GM12865 (cell line): ENCODE measurements at regions not wholly inside any gene's neighbourhood (a gene's known extent, or its start where the extent isn't known, plus 50 kb on each side); places are given as distances from the start of the nearest gene placed in this dataset.
A peak's percentile ranks its signal among the peaks of the same experiment; 100 is the strongest.
"Not testable (repeated sequence)": the region's sequence is repeated elsewhere in the genome, so short reads cannot be mapped to it uniquely, and the experiment has no call there.

Source experiments
- DNase-seq: peaks from one replicate; pipeline ENCODE4 v3.0.0; 2010; ENCODE audit warnings: low read depth
- H3K4me3 ChIP-seq: 2 replicates; pipeline ENCODE4 v1.5.1; 2011; ENCODE audit warnings: mild to moderate bottlenecking, low read depth, low read length, control low read depth
- CTCF ChIP-seq: IDR thresholded peaks from 2 replicates; pipeline ENCODE4 v1.5.1; 2011; ENCODE audit warnings: low read length, control low read depth, low read depth, inconsistent platforms; ENCODE audit not compliant: insufficient read depth; ENCODE audit errors: missing control alignments

GRCh38 chrX:127877318-127877717 lies 174.9 kb downstream of the ACTRT1 start:
- peak overlapping the region; percentile 28; the same call in 1 of the 2 replicates for H3K4me3 ChIP-seq
- TF ChIP-seq CTCF, result no peak
- DNase-seq, result no peak

GRCh38 chrX:127873637-127874036 lies 178.6 kb downstream of the ACTRT1 start:
- DNase-seq, result no peak
- TF ChIP-seq CTCF, result no peak
- no peak overlapping the region for H3K4me3 ChIP-seq

- not testable (repeated sequence) for DNase-seq
These were observed 185.3 kb downstream of the ACTRT1 start for GRCh38 chrX:127866857-127867256.

GRCh38 chrX:127861611-127862010 lies 190.6 kb downstream of the ACTRT1 start:
- DNase-seq, result no peak
- TF ChIP-seq CTCF, result no peak
- no peak overlapping the region for H3K4me3 ChIP-seq

More at GRCh38 chrX:127866857-127867256, 185.3 kb downstream of the ACTRT1 start:
- H3K4me3 ChIP-seq, result not testable (repeated sequence)
